Activated CD4-positive, alpha-beta T cell treated with anti-CD3 and anti-CD28 coated beads, Interleukin-2, amount 10 ng/mL, durations not matched to agents 24 days and 14 days (primary cell): ENCODE measurements at regions not wholly inside any gene's neighbourhood (a gene's known extent, or its start where the extent isn't known, plus 50 kb on each side); places are given as distances from the start of the nearest gene placed in this dataset.
"Not testable (repeated sequence)": the region's sequence is repeated elsewhere in the genome, so short reads cannot be mapped to it uniquely, and the experiment has no call there.

ENCODE experiments used
- DNase-seq: peaks from one replicate; pipeline ENCODE4 v3.0.0; 2022
- H3K27ac Mint-ChIP-seq: one replicate; pipeline ENCODE4 v1.8.0; 2022; ENCODE audit warnings: mild to moderate bottlenecking, mixed read lengths
- H3K27me3 Mint-ChIP-seq: one replicate; pipeline ENCODE4 v1.8.0; 2022; ENCODE audit warnings: mixed read lengths
- H3K36me3 Mint-ChIP-seq: one replicate; pipeline ENCODE4 v1.8.0; 2022; ENCODE audit warnings: low read depth, mild to moderate bottlenecking, mixed read lengths
- H3K4me1 Mint-ChIP-seq: one replicate; pipeline ENCODE4 v1.8.0; 2021; ENCODE audit warnings: mixed read lengths
- H3K4me3 Mint-ChIP-seq: one replicate; pipeline ENCODE4 v1.8.0; 2022; ENCODE audit warnings: mild to moderate bottlenecking, moderate library complexity, mixed read lengths
- H3K9me3 Mint-ChIP-seq: one replicate; pipeline ENCODE4 v1.8.0; 2021; ENCODE audit warnings: mixed read lengths
- intact Hi-C: fragments of 100-400 bp; cut with micrococcal nuclease; formaldehyde crosslinking; loops from one replicate; pipeline ENCODE4 v1.15.1; 2023

GRCh38 chr4:43567644-43568043 is 675.1 kb downstream of the GRXCR1 start:
- Mint-ChIP-seq H3K36me3 (no peaks in the 10 kb centered on the region), H3K27me3 (no peaks in the 10 kb centered on the region), H3K4me1 (no peaks in the 10 kb centered on the region), H3K9me3 (no peaks in the 10 kb centered on the region), H3K27ac (no peak overlapping the region), H3K4me3 (no peak overlapping the region)
- intact Hi-C loops, result no loop called here
- DNase-seq, result no peak

- H3K4me1 Mint-ChIP-seq, result no peaks in the 10 kb centered on the region
These were observed 694.3 kb downstream of the GRXCR1 start for GRCh38 chr4:43586813-43587212.

GRCh38 chr4:43587758-43588157 is 695.2 kb downstream of the GRXCR1 start:
- no peak for DNase-seq
- Mint-ChIP-seq H3K27me3 (no peaks in the 10 kb centered on the region), H3K36me3 (no peaks in the 10 kb centered on the region), H3K27ac (no peak overlapping the region), H3K4me1 (no peaks in the 10 kb centered on the region), H3K9me3 (peaks cover 3% of the 10 kb centered on the region), H3K4me3 (no peak overlapping the region)
- intact Hi-C loops, result no loop called here

More at GRCh38 chr4:43586813-43587212, 694.3 kb downstream of the GRXCR1 start:
- no peak overlapping the region for H3K27ac Mint-ChIP-seq
- DNase-seq, result no peak
- intact Hi-C loops, result no loop called here
- peaks cover 10% of the 10 kb centered on the region for H3K9me3 Mint-ChIP-seq
- H3K36me3 Mint-ChIP-seq, result no peaks in the 10 kb centered on the region
- H3K4me3 Mint-ChIP-seq, result no peak overlapping the region
- no peaks in the 10 kb centered on the region for H3K27me3 Mint-ChIP-seq

- DNase-seq, result no peak
- Mint-ChIP-seq H3K9me3 (peaks cover 3% of the 10 kb centered on the region), H3K4me1 (no peaks in the 10 kb centered on the region), H3K27ac (no peak overlapping the region), H3K4me3 (no peak overlapping the region), H3K27me3 (no peaks in the 10 kb centered on the region), H3K36me3 (no peaks in the 10 kb centered on the region)
- intact Hi-C loops, result no loop called here
These were observed 714.9 kb downstream of the GRXCR1 start for GRCh38 chr4:43607400-43607799.

- Mint-ChIP-seq H3K36me3 (no peaks in the 10 kb centered on the region), H3K27ac (no peak overlapping the region), H3K27me3 (no peaks in the 10 kb centered on the region), H3K9me3 (peaks cover 3% of the 10 kb centered on the region), H3K4me1 (no peaks in the 10 kb centered on the region), H3K4me3 (no peak overlapping the region)
- DNase-seq, result no peak
- intact Hi-C loops, result no loop called here
These were observed 715.4 kb downstream of the GRXCR1 start for GRCh38 chr4:43607827-43608461.

GRCh38 chr4:43619219-43619618 is 726.7 kb downstream of the GRXCR1 start:
- Mint-ChIP-seq H3K4me3 (no peak overlapping the region), H3K27me3 (no peaks in the 10 kb centered on the region), H3K9me3 (peaks cover 15% of the 10 kb centered on the region)

GRCh38 chr4:43637893-43638292 is 745.4 kb downstream of the GRXCR1 start:
- H3K27me3 Mint-ChIP-seq, H3K36me3 Mint-ChIP-seq, H3K9me3 Mint-ChIP-seq, H3K4me1 Mint-ChIP-seq, DNase-seq, intact Hi-C loops, H3K4me3 Mint-ChIP-seq, H3K27ac Mint-ChIP-seq: not testable (repeated sequence)

More at GRCh38 chr4:43619219-43619618, 726.7 kb downstream of the GRXCR1 start:
- DNase-seq, result no peak
- no peaks in the 10 kb centered on the region for H3K4me1 Mint-ChIP-seq
- intact Hi-C loops, result no loop called here
- H3K36me3 Mint-ChIP-seq, result no peaks in the 10 kb centered on the region
- H3K27ac Mint-ChIP-seq, result no peak overlapping the region

- Mint-ChIP-seq H3K4me3 (no peak overlapping the region), H3K27ac (no peak overlapping the region), H3K4me1 (no peaks in the 10 kb centered on the region), H3K27me3 (no peaks in the 10 kb centered on the region), H3K9me3 (peaks cover 10% of the 10 kb centered on the region), H3K36me3 (no peaks in the 10 kb centered on the region)
- intact Hi-C loops, result no loop called here
- DNase-seq, result no peak
These were observed 759.5 kb downstream of the GRXCR1 start for GRCh38 chr4:43651991-43652390.

GRCh38 chr4:43659547-43659946 is 767.0 kb downstream of the GRXCR1 start:
- intact Hi-C loops, H3K9me3 Mint-ChIP-seq, H3K4me3 Mint-ChIP-seq, H3K27me3 Mint-ChIP-seq, H3K4me1 Mint-ChIP-seq, H3K27ac Mint-ChIP-seq, H3K36me3 Mint-ChIP-seq, DNase-seq: not testable (repeated sequence)

- H3K27me3 Mint-ChIP-seq, DNase-seq, H3K9me3 Mint-ChIP-seq, H3K4me3 Mint-ChIP-seq, H3K27ac Mint-ChIP-seq, H3K4me1 Mint-ChIP-seq, H3K36me3 Mint-ChIP-seq, intact Hi-C loops: not testable (repeated sequence)
These were observed 776.2 kb downstream of the KCTD8 start for GRCh38 chr4:43672265-43672885.

GRCh38 chr4:43680421-43680820 is 768.2 kb downstream of the KCTD8 start:
- Mint-ChIP-seq H3K9me3 (peaks cover 11% of the 10 kb centered on the region), H3K36me3 (no peaks in the 10 kb centered on the region)

GRCh38 chr4:43682551-43682950 is 766.1 kb downstream of the KCTD8 start:
- intact Hi-C loops, result no loop called here
- H3K4me3 Mint-ChIP-seq, result no peak overlapping the region
- DNase-seq, result no peak
- H3K9me3 Mint-ChIP-seq, result peaks cover 11% of the 10 kb centered on the region
- no peaks in the 10 kb centered on the region for H3K27me3 Mint-ChIP-seq
- H3K4me1 Mint-ChIP-seq, result no peaks in the 10 kb centered on the region
- H3K36me3 Mint-ChIP-seq, result no peaks in the 10 kb centered on the region
- no peak overlapping the region for H3K27ac Mint-ChIP-seq

More at GRCh38 chr4:43680421-43680820, 768.2 kb downstream of the KCTD8 start:
- no peaks in the 10 kb centered on the region for H3K27me3 Mint-ChIP-seq
- no peak overlapping the region for H3K4me3 Mint-ChIP-seq
- no peak for DNase-seq
- intact Hi-C loops, result no loop called here
- H3K27ac Mint-ChIP-seq, result no peak overlapping the region
- H3K4me1 Mint-ChIP-seq, result no peaks in the 10 kb centered on the region

GRCh38 chr4:43690116-43690515 is 758.5 kb downstream of the KCTD8 start:
- H3K9me3 Mint-ChIP-seq, result peaks cover 8% of the 10 kb centered on the region
- no peaks in the 10 kb centered on the region for H3K4me1 Mint-ChIP-seq
- no peaks in the 10 kb centered on the region for H3K36me3 Mint-ChIP-seq
- H3K27me3 Mint-ChIP-seq, result no peaks in the 10 kb centered on the region
- H3K4me3 Mint-ChIP-seq, result no peak overlapping the region
- intact Hi-C loops, result no loop called here
- no peak overlapping the region for H3K27ac Mint-ChIP-seq
- DNase-seq, result no peak

- peaks cover 18% of the 10 kb centered on the region for H3K9me3 Mint-ChIP-seq
- no peaks in the 10 kb centered on the region for H3K36me3 Mint-ChIP-seq
- H3K27ac Mint-ChIP-seq, result no peak overlapping the region
- no peak overlapping the region for H3K4me3 Mint-ChIP-seq
- no peak for DNase-seq
- no peaks in the 10 kb centered on the region for H3K27me3 Mint-ChIP-seq
- no peaks in the 10 kb centered on the region for H3K4me1 Mint-ChIP-seq
- intact Hi-C loops, result no loop called here
These were observed 754.7 kb downstream of the KCTD8 start for GRCh38 chr4:43693876-43694275.

- Mint-ChIP-seq H3K4me1 (no peaks in the 10 kb centered on the region), H3K36me3 (no peaks in the 10 kb centered on the region), H3K27ac (no peak overlapping the region), H3K27me3 (no peaks in the 10 kb centered on the region), H3K4me3 (no peak overlapping the region), H3K9me3 (peaks cover 4% of the 10 kb centered on the region)
- intact Hi-C loops, result no loop called here
- DNase-seq, result no peak
These were observed 739.2 kb downstream of the KCTD8 start for GRCh38 chr4:43709443-43709842.
